ENCODE measurements at regions not wholly inside any gene's neighbourhood (a gene's known extent, or its start where the extent isn't known, plus 50 kb on each side); places are given as distances from the start of the nearest gene placed in this dataset.
"Not testable (repeated sequence)": the region's sequence is repeated elsewhere in the genome, so short reads cannot be mapped to it uniquely, and the experiment has no call there.

GRCh38 chr3:14057701-14058100 is 67.0 kb downstream of the CHCHD4 start:
- H3K4me1 Mint-ChIP-seq, result no peaks in the 10 kb centered on the region

GRCh38 chr3:14047841-14048240 is 76.8 kb downstream of the CHCHD4 start:
- DNase-seq (ENCODE audit: low spot score in 2 of 2) (no peak), ATAC-seq (no peak)
- H3K4me3 Mint-ChIP-seq, result no peak overlapping the region
- H3K9me3 Mint-ChIP-seq, result no peaks in the 10 kb centered on the region
- H3K36me3 Mint-ChIP-seq, result no peaks in the 10 kb centered on the region
- no peak overlapping the region for H3K27ac Mint-ChIP-seq
- no peaks in the 10 kb centered on the region for H3K4me1 Mint-ChIP-seq

More at GRCh38 chr3:14057701-14058100, 67.0 kb downstream of the CHCHD4 start:
- H3K4me3 Mint-ChIP-seq, result no peak overlapping the region
- DNase-seq (ENCODE audit: low spot score in 2 of 2), result no peak
- peaks cover 9% of the 10 kb centered on the region for H3K9me3 Mint-ChIP-seq
- H3K27ac Mint-ChIP-seq, result no peak overlapping the region
- no peaks in the 10 kb centered on the region for H3K36me3 Mint-ChIP-seq
- ATAC-seq, result no peak

- Mint-ChIP-seq H3K4me3 (no peak overlapping the region), H3K9me3 (no peaks in the 10 kb centered on the region), H3K4me1 (no peaks in the 10 kb centered on the region), H3K27ac (no peak overlapping the region), H3K36me3 (no peaks in the 10 kb centered on the region)
- ATAC-seq (no peak), DNase-seq (ENCODE audit: low spot score in 2 of 2) (no peak)
Measured at GRCh38 chr3:14047027-14047426, 77.6 kb downstream of the CHCHD4 start.

GRCh38 chr3:14042680-14043079 is 82.0 kb downstream of the CHCHD4 start:
- DNase-seq (ENCODE audit: low spot score in 2 of 2), result no peak
- Mint-ChIP-seq H3K9me3 (no peaks in the 10 kb centered on the region), H3K36me3 (no peaks in the 10 kb centered on the region), H3K4me1 (no peaks in the 10 kb centered on the region), H3K4me3 (no peak overlapping the region), H3K27ac (no peak overlapping the region)
- no peak for ATAC-seq

- no peak overlapping the region for H3K4me3 Mint-ChIP-seq
- H3K36me3 Mint-ChIP-seq, result no peaks in the 10 kb centered on the region
- H3K4me1 Mint-ChIP-seq, result no peaks in the 10 kb centered on the region
Measured at GRCh38 chr3:14039149-14039548, 85.5 kb downstream of the CHCHD4 start.

GRCh38 chr3:14037211-14037610 is 87.5 kb downstream of the CHCHD4 start:
- H3K36me3 Mint-ChIP-seq, result no peaks in the 10 kb centered on the region
- no peak for ATAC-seq
- H3K27ac Mint-ChIP-seq, result no peak overlapping the region
- no peak for DNase-seq (ENCODE audit: low spot score in 2 of 2)
- H3K4me1 Mint-ChIP-seq, result no peaks in the 10 kb centered on the region
- H3K9me3 Mint-ChIP-seq, result peaks cover 8% of the 10 kb centered on the region
- no peak overlapping the region for H3K4me3 Mint-ChIP-seq

More at GRCh38 chr3:14039149-14039548, 85.5 kb downstream of the CHCHD4 start:
- no peak overlapping the region for H3K27ac Mint-ChIP-seq
- no peak for DNase-seq (ENCODE audit: low spot score in 2 of 2)
- peaks cover 8% of the 10 kb centered on the region for H3K9me3 Mint-ChIP-seq
- no peak for ATAC-seq

- Mint-ChIP-seq H3K9me3 (peaks cover 8% of the 10 kb centered on the region), H3K36me3 (no peaks in the 10 kb centered on the region), H3K4me1 (no peaks in the 10 kb centered on the region), H3K4me3 (no peak overlapping the region), H3K27ac (no peak overlapping the region)
- no peak for DNase-seq (ENCODE audit: low spot score in 2 of 2)
- no peak for ATAC-seq
Measured at GRCh38 chr3:14033023-14033422, 91.6 kb downstream of the CHCHD4 start.

GRCh38 chr3:14031271-14031670 is 93.4 kb downstream of the CHCHD4 start:
- H3K4me1 Mint-ChIP-seq, result no peaks in the 10 kb centered on the region
- H3K9me3 Mint-ChIP-seq, result peaks cover 3% of the 10 kb centered on the region
- no peak overlapping the region for H3K27ac Mint-ChIP-seq
- ATAC-seq (peak; percentile 73), DNase-seq (ENCODE audit: low spot score in 2 of 2) (no peak)
- H3K36me3 Mint-ChIP-seq, result no peaks in the 10 kb centered on the region
- H3K4me3 Mint-ChIP-seq, result no peak overlapping the region

GRCh38 chr3:14029390-14029995 is 95.2 kb downstream of the CHCHD4 start:
- not testable (repeated sequence) for H3K27ac Mint-ChIP-seq; H3K4me1 Mint-ChIP-seq; ATAC-seq; H3K36me3 Mint-ChIP-seq; H3K4me3 Mint-ChIP-seq; DNase-seq (ENCODE audit: low spot score in 2 of 2); H3K9me3 Mint-ChIP-seq

- DNase-seq (ENCODE audit: low spot score in 2 of 2); ATAC-seq; H3K36me3 Mint-ChIP-seq; H3K4me3 Mint-ChIP-seq; H3K4me1 Mint-ChIP-seq; H3K9me3 Mint-ChIP-seq; H3K27ac Mint-ChIP-seq: not testable (repeated sequence)
Measured at GRCh38 chr3:14028122-14028521, 96.5 kb downstream of the CHCHD4 start.

GRCh38 chr3:14019459-14019858 is 105.2 kb downstream of the CHCHD4 start:
- Mint-ChIP-seq H3K4me1 (no peaks in the 10 kb centered on the region), H3K36me3 (no peaks in the 10 kb centered on the region), H3K9me3 (no peaks in the 10 kb centered on the region), H3K4me3 (no peak overlapping the region), H3K27ac (no peak overlapping the region)
- ATAC-seq (no peak), DNase-seq (ENCODE audit: low spot score in 2 of 2) (no peak)

GRCh38 chr3:14016900-14017475 is 107.7 kb downstream of the CHCHD4 start:
- Mint-ChIP-seq H3K4me3 (no peak overlapping the region), H3K9me3 (peaks cover 2% of the 10 kb centered on the region), H3K4me1 (no peaks in the 10 kb centered on the region), H3K27ac (no peak overlapping the region), H3K36me3 (no peaks in the 10 kb centered on the region)
- ATAC-seq, result no peak
- no peak for DNase-seq (ENCODE audit: low spot score in 2 of 2)

GRCh38 chr3:14007006-14007405 is 117.7 kb downstream of the CHCHD4 start:
- no peak for ATAC-seq
- H3K4me3 Mint-ChIP-seq, result no peak overlapping the region
- H3K9me3 Mint-ChIP-seq, result no peaks in the 10 kb centered on the region
- no peak overlapping the region for H3K27ac Mint-ChIP-seq
- DNase-seq (ENCODE audit: low spot score in 2 of 2), result no peak
- H3K36me3 Mint-ChIP-seq, result no peaks in the 10 kb centered on the region
- no peaks in the 10 kb centered on the region for H3K4me1 Mint-ChIP-seq

- Mint-ChIP-seq H3K9me3 (no peaks in the 10 kb centered on the region), H3K4me3 (no peak overlapping the region), H3K36me3 (no peaks in the 10 kb centered on the region), H3K4me1 (no peaks in the 10 kb centered on the region), H3K27ac (no peak overlapping the region)
- no peak for DNase-seq (ENCODE audit: low spot score in 2 of 2)
- no peak for ATAC-seq
Measured at GRCh38 chr3:14001136-14001535, 121.3 kb upstream of the WNT7A start.

- no peak overlapping the region for H3K27ac Mint-ChIP-seq
- no peak for ATAC-seq
- no peak for DNase-seq (ENCODE audit: low spot score in 2 of 2)
- peaks cover 5% of the 10 kb centered on the region for H3K9me3 Mint-ChIP-seq
- H3K36me3 Mint-ChIP-seq, result no peaks in the 10 kb centered on the region
- H3K4me3 Mint-ChIP-seq, result no peak overlapping the region
- H3K4me1 Mint-ChIP-seq, result no peaks in the 10 kb centered on the region
Measured at GRCh38 chr3:14000556-14000955, 120.7 kb upstream of the WNT7A start.

GRCh38 chr3:13998831-13999230 is 119.0 kb upstream of the WNT7A start:
- no peak overlapping the region for H3K4me3 Mint-ChIP-seq
- H3K4me1 Mint-ChIP-seq, result no peaks in the 10 kb centered on the region
- DNase-seq (ENCODE audit: low spot score in 2 of 2) (no peak), ATAC-seq (no peak)
- H3K27ac Mint-ChIP-seq, result no peak overlapping the region
- peaks cover 5% of the 10 kb centered on the region for H3K9me3 Mint-ChIP-seq
- no peaks in the 10 kb centered on the region for H3K36me3 Mint-ChIP-seq

Data from stimulated activated effector memory CD8-positive, alpha-beta T cell treated with anti-CD3 and anti-CD28 coated beads, Interleukin-12 subunit alpha, Interleukin-12 subunit beta, amount 100 ng/mL, for 72 hours (primary cell).